Upper lobe of left lung (tissue), 4 donors: ENCODE measurements at regions not wholly inside any gene's neighbourhood (a gene's known extent, or its start where the extent isn't known, plus 50 kb on each side); places are given as distances from the start of the nearest gene placed in this dataset.

Source experiments
- CTCF ChIP-seq, 6 experiments: fragments of 450-650 bp in 4 of 6; fragments of 200-600 bp in 2 of 6; sonication (generic) in 2 of 6; IDR thresholded peaks; one replicate each; pipeline ENCODE4 v1.5.1; 2016 to 2019; ENCODE audit warnings: antibody characterized with exemption in 6 of 6
- EP300 ChIP-seq, 4 donors: sonication (generic); formaldehyde crosslinking; IDR thresholded peaks; one replicate each; pipeline ENCODE4 v1.5.1; 2017; ENCODE audit warnings: antibody characterized with exemption in 4 of 4, control low read depth in 2 of 4
- POLR2AphosphoS5 ChIP-seq, 2 donors: sonication (generic); formaldehyde crosslinking; IDR thresholded peaks; one replicate each; pipeline ENCODE4 v1.5.1; 2017; ENCODE audit warnings: antibody characterized with exemption in 2 of 2

GRCh38 chr12:4169959-4170358, 103.6 kb upstream of the CCND2 start:
- TF ChIP-seq CTCF (IDR thresholded peaks at IDR 0.05) (no peak), EP300 (IDR thresholded peaks at IDR 0.05) (no peak), POLR2AphosphoS5 (IDR thresholded peaks at IDR 0.05) (no peak)
